ENCODE measurements at regions not wholly inside any gene's neighbourhood (a gene's known extent, or its start where the extent isn't known, plus 50 kb on each side); places are given as distances from the start of the nearest gene placed in this dataset.
"Not testable (repeated sequence)": the region's sequence is repeated elsewhere in the genome, so short reads cannot be mapped to it uniquely, and the experiment has no call there.

- TF ChIP-seq ZNF134 (CRISPR knock-in tag; conservative IDR thresholded peaks at IDR 0.05); PHF8 (IDR thresholded peaks at IDR 0.05; ENCODE audit: borderline replicate concordance, low read length); KDM1A (IDR thresholded peaks at IDR 0.05); HDAC2 (IDR thresholded peaks at IDR 0.05); FOXJ3 (CRISPR knock-in tag; IDR thresholded peaks at IDR 0.05): not testable (repeated sequence)
Observed at GRCh38 chr6:121631752-121632151, 196.3 kb downstream of the GJA1 start.

Data from K562 (cell line).